Vagina (tissue), 2 donors: ENCODE measurements at regions not wholly inside any gene's neighbourhood (a gene's known extent, or its start where the extent isn't known, plus 50 kb on each side); places are given as distances from the start of the nearest gene placed in this dataset.

Experiments
- POLR2A ChIP-seq, 2 donors: fragments of 450-650 bp; IDR thresholded peaks; one replicate each; pipeline ENCODE4 v1.6.1; 2017; ENCODE audit warnings: antibody characterized with exemption in 2 of 2, mild to moderate bottlenecking in 2 of 2, moderate library complexity in 2 of 2
- TF ChIP-seq, protein P1 (sequence below), 3 experiments: fragments of 450-650 bp in 2 of 3; fragments of 200-600 bp in 1 of 3; sonication (generic) in 1 of 3; IDR thresholded peaks; one replicate each; pipeline ENCODE4 v1.5.1; 2017 to 2019; ENCODE audit warnings: antibody characterized with exemption in 3 of 3, mild to moderate bottlenecking in 2 of 3, moderate library complexity in 2 of 3

DNA sequence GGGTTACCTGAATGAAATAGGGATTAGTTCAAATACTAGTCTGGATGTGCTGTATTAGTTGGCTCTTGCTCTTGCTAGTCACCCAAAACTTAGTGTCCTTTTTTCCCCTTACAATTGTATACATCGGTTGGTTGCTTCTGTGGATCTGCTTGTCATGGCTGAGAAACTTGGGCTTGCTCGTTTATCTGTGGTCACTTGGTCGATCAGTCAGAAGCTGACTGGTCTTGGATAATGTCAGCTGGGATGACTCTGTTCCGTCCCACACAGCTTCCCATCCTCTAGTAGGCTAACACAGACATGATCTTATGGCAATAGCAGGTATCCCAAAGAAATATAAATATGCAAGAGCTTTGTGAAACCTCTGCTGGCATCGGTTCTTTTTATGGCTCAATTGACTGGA, 807.4 kb downstream of the MAT2B start:
- TF ChIP-seq, protein P1, sequence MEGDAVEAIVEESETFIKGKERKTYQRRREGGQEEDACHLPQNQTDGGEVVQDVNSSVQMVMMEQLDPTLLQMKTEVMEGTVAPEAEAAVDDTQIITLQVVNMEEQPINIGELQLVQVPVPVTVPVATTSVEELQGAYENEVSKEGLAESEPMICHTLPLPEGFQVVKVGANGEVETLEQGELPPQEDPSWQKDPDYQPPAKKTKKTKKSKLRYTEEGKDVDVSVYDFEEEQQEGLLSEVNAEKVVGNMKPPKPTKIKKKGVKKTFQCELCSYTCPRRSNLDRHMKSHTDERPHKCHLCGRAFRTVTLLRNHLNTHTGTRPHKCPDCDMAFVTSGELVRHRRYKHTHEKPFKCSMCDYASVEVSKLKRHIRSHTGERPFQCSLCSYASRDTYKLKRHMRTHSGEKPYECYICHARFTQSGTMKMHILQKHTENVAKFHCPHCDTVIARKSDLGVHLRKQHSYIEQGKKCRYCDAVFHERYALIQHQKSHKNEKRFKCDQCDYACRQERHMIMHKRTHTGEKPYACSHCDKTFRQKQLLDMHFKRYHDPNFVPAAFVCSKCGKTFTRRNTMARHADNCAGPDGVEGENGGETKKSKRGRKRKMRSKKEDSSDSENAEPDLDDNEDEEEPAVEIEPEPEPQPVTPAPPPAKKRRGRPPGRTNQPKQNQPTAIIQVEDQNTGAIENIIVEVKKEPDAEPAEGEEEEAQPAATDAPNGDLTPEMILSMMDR (IDR thresholded peaks at IDR 0.05), result no peak
- TF ChIP-seq POLR2A (IDR thresholded peaks at IDR 0.05), result no peak
